Adrenal gland (tissue), 5 donors: ENCODE measurements at regions not wholly inside any gene's neighbourhood (a gene's known extent, or its start where the extent isn't known, plus 50 kb on each side); places are given as distances from the start of the nearest gene placed in this dataset.

Experiments used
- POLR2A ChIP-seq, 2 donors: fragments of 450-650 bp; IDR thresholded peaks; one replicate each; pipeline ENCODE4 v1.6.1; 2017; ENCODE audit warnings: antibody characterized with exemption in 2 of 2, mild to moderate bottlenecking in 2 of 2, moderate library complexity in 1 of 2
- TF ChIP-seq, protein P1 (sequence below), 6 experiments: fragments of 450-650 bp in 4 of 6; fragments of 200-600 bp in 2 of 6; sonication (generic) in 1 of 6; IDR thresholded peaks; 1 replicate in 5 of 6; 2 replicates in 1 of 6; pipeline versions ENCODE4 v1.5.1 to v1.8.0; 2016 to 2021; ENCODE audit warnings: antibody characterized with exemption in 6 of 6, mild to moderate bottlenecking in 2 of 6, moderate library complexity in 1 of 6
- donor health status: DM: no; HTN: no; CAD: no.

DNA sequence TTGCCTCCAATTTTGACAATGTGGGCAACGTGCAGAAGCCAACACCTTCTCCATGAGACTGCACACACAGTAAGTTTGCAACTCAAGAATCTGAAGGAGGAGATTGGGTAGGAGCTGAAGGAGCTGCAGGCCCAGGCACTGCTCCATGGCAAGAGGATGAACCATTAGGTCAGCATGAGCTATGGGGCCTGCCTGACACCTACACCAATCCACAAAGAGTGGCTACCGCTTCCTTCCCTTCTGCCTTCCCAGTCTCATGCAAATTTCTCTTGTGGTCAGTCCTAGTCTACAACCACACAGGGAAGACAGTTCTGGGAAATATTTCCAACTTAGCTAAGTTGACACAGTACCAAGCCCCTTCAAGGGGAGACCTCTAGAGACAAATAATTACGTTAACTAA lies 142.0 kb upstream of the ADO start:
- TF ChIP-seq, protein P1, sequence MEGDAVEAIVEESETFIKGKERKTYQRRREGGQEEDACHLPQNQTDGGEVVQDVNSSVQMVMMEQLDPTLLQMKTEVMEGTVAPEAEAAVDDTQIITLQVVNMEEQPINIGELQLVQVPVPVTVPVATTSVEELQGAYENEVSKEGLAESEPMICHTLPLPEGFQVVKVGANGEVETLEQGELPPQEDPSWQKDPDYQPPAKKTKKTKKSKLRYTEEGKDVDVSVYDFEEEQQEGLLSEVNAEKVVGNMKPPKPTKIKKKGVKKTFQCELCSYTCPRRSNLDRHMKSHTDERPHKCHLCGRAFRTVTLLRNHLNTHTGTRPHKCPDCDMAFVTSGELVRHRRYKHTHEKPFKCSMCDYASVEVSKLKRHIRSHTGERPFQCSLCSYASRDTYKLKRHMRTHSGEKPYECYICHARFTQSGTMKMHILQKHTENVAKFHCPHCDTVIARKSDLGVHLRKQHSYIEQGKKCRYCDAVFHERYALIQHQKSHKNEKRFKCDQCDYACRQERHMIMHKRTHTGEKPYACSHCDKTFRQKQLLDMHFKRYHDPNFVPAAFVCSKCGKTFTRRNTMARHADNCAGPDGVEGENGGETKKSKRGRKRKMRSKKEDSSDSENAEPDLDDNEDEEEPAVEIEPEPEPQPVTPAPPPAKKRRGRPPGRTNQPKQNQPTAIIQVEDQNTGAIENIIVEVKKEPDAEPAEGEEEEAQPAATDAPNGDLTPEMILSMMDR (IDR thresholded peaks at IDR 0.05), result no peak
- no peak for TF ChIP-seq POLR2A (IDR thresholded peaks at IDR 0.05)
